Keratinocyte (primary cell): ENCODE measurements at regions not wholly inside any gene's neighbourhood (a gene's known extent, or its start where the extent isn't known, plus 50 kb on each side); places are given as distances from the start of the nearest gene placed in this dataset.

Experiments
- DNase-seq: peaks from one replicate; pipeline ENCODE4 v3.0.0-alpha.2; 2011; ENCODE audit warnings: low read depth, missing footprints, low spot score
- FAIRE-seq: peaks from 2 replicates; lab custom pipeline; 2011; peaks lifted over from hg19 to GRCh38; lab: Jason Lieb, UNC
- H2AFZ ChIP-seq: 2 replicates; pipeline ENCODE4 v1.6.0; 2012; ENCODE audit warnings: low read length, control low read depth, inconsistent platforms; ENCODE audit not compliant: control insufficient read depth
- H3K27ac ChIP-seq: 2 replicates; pipeline ENCODE4 v1.5.1; 2011; ENCODE audit warnings: low read length; ENCODE audit not compliant: control insufficient read depth, insufficient read depth
- H3K27me3 ChIP-seq: 3 replicates; pipeline ENCODE4 v1.6.0; 2011; ENCODE audit warnings: low read length; ENCODE audit not compliant: control insufficient read depth, insufficient read depth; ENCODE audit errors: extremely low read depth
- H3K36me3 ChIP-seq, 2 experiments: 2 replicates in 1 of 2; 3 replicates in 1 of 2; pipeline ENCODE4 v1.5.1; 2011; ENCODE audit warnings: low read length in 2 of 2, mild to moderate bottlenecking in 1 of 2; ENCODE audit not compliant: control insufficient read depth in 2 of 2, insufficient read depth in 2 of 2; ENCODE audit errors: extremely low read depth in 1 of 2
- H3K4me1 ChIP-seq: 3 replicates; pipeline ENCODE4 v1.5.1; 2011; ENCODE audit warnings: low read length; ENCODE audit not compliant: control insufficient read depth, insufficient read depth; ENCODE audit errors: extremely low read depth
- H3K4me2 ChIP-seq: 3 replicates; pipeline ENCODE4 v1.6.0; 2011; ENCODE audit warnings: low read depth, low read length; ENCODE audit not compliant: control insufficient read depth, insufficient read depth; ENCODE audit errors: extremely low read depth
- H3K4me3 ChIP-seq, 3 experiments: fragments of 200-600 bp in 1 of 3; sonication (generic) in 1 of 3; 2 replicates in 2 of 3; 3 replicates in 1 of 3; pipeline ENCODE4 v1.5.1; 2011 to 2016; ENCODE audit warnings: low read length in 3 of 3, mild to moderate bottlenecking in 3 of 3, control low read depth in 2 of 3, inconsistent platforms in 1 of 3, low read depth in 1 of 3, mixed read lengths in 1 of 3, mixed run types in 1 of 3, moderate library complexity in 1 of 3; ENCODE audit not compliant: control insufficient read depth in 2 of 3, insufficient read depth in 2 of 3; ENCODE audit errors: extremely low read depth in 1 of 3
- H3K79me2 ChIP-seq: 2 replicates; pipeline ENCODE4 v1.6.0; 2012; ENCODE audit warnings: low read length; ENCODE audit not compliant: control insufficient read depth, insufficient read depth
- H3K9ac ChIP-seq: 3 replicates; pipeline ENCODE4 v1.6.0; 2011; ENCODE audit warnings: low read length; ENCODE audit not compliant: control insufficient read depth, insufficient read depth; ENCODE audit errors: extremely low read depth
- H3K9me1 ChIP-seq: 3 replicates; pipeline ENCODE4 v1.6.0; 2011; ENCODE audit warnings: low read length; ENCODE audit not compliant: control insufficient read depth, insufficient read depth; ENCODE audit errors: extremely low read depth
- H3K9me3 ChIP-seq: 2 replicates; pipeline ENCODE4 v1.5.1; 2012; ENCODE audit warnings: low read depth, low read length; ENCODE audit not compliant: control insufficient read depth
- H4K20me1 ChIP-seq: 3 replicates; pipeline ENCODE4 v1.6.0; 2011; ENCODE audit warnings: low read length; ENCODE audit not compliant: control insufficient read depth, insufficient read depth; ENCODE audit errors: extremely low read depth
- EZH2 ChIP-seq: IDR thresholded peaks from one replicate; pipeline ENCODE4 v1.6.1; 2012; ENCODE audit warnings: inconsistent platforms, mild to moderate bottlenecking, low read length, moderate library complexity
- dilution Hi-C: fragments of 300-500 bp; cut with MboI; formaldehyde crosslinking; loops from one replicate; pipeline ENCODE4 v1.7.0; 2020; ENCODE audit warnings: low sequenced_read_pairs; ENCODE audit not compliant: extremely low pct_ligation_motif_present
- TF ChIP-seq, protein P1 (sequence below), 3 experiments: IDR thresholded peaks in 1 of 3; conservative IDR thresholded peaks in 1 of 3; optimal IDR thresholded peaks in 1 of 3; 2 replicates in 2 of 3; 3 replicates in 1 of 3; pipeline versions ENCODE3 to v1.5.1; 2011; ENCODE audit warnings: low read length in 3 of 3, mild to moderate bottlenecking in 3 of 3, moderate library complexity in 2 of 3, control low read depth in 1 of 3, inconsistent platforms in 1 of 3; ENCODE audit not compliant: insufficient read depth in 2 of 3; ENCODE audit errors: extremely low read depth in 1 of 3

DNA sequence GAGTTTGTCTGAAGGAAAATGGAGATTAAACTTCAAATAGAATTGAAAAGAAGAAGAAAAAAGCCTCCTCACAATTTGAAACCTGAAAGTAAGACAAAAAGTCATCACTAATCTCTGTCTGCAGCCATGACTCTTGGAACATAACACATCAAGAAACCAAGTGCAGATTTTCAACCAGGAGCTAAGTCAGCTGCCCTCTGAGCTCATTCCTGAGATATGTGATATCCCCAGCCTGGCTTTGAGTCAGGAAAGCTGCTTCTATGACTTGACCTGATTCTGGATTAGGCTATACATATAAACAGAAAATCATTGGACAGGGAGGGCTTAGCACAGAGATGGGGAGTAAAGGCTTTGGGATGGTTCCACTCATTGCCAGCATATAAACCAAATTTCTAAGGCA, 891.4 kb downstream of the TFAP2A start:
- peak; percentile 69 for FAIRE-seq
- Histone ChIP-seq H4K20me1 (no peaks in the 10 kb centered on the region), H3K27me3 (no peaks in the 10 kb centered on the region), H2AFZ (peak overlapping the region; percentile 26), H3K9ac (no peak overlapping the region), H3K36me3 (no peaks in the 10 kb centered on the region), H3K4me3 (no peak overlapping the region), H3K27ac (peak overlapping the region; percentile 48), H3K79me2 (no peaks in the 10 kb centered on the region), H3K9me1 (no peaks in the 10 kb centered on the region), H3K4me1 (peaks cover 51% of the 10 kb centered on the region), H3K9me3 (no peaks in the 10 kb centered on the region), H3K4me2 (no peak overlapping the region)
- no peak for TF ChIP-seq EZH2
- TF ChIP-seq, protein P1, sequence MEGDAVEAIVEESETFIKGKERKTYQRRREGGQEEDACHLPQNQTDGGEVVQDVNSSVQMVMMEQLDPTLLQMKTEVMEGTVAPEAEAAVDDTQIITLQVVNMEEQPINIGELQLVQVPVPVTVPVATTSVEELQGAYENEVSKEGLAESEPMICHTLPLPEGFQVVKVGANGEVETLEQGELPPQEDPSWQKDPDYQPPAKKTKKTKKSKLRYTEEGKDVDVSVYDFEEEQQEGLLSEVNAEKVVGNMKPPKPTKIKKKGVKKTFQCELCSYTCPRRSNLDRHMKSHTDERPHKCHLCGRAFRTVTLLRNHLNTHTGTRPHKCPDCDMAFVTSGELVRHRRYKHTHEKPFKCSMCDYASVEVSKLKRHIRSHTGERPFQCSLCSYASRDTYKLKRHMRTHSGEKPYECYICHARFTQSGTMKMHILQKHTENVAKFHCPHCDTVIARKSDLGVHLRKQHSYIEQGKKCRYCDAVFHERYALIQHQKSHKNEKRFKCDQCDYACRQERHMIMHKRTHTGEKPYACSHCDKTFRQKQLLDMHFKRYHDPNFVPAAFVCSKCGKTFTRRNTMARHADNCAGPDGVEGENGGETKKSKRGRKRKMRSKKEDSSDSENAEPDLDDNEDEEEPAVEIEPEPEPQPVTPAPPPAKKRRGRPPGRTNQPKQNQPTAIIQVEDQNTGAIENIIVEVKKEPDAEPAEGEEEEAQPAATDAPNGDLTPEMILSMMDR (optimal IDR thresholded peaks at IDR 0.05 in 1 of 3, IDR thresholded peaks at IDR 0.05 in 1 of 3, conservative IDR thresholded peaks at IDR 0.05 in 1 of 3; ENCODE audit: extremely low read depth in 1 of 3, insufficient read depth in 2 of 3, low read length in 3 of 3) = no peak
- dilution Hi-C loops = no loop called here
- DNase-seq = no peak

DNA sequence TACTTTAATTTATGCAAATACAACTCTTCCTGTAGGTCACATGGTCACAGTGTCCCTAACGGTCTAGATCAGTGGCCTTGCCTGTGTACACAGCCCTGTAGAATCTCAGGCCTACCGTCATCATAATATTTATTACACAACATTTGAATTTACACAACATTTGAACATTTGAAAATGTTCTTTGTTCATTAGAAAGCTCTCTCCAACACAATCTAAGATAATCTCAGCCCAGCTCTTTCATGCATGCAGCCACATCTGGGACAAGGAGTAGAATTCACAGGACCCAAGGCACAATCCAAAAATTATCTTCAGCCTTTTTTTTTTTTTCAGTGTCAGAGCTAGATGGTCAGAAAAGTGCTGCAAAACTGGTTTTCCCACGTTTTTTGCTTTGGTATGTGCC, 892.8 kb downstream of the TFAP2A start:
- no peak overlapping the region for H3K9ac ChIP-seq
- no peak overlapping the region for H2AFZ ChIP-seq
- H3K36me3 ChIP-seq = no peaks in the 10 kb centered on the region
- no peak for DNase-seq
- no peaks in the 10 kb centered on the region for H4K20me1 ChIP-seq
- peak overlapping the region; percentile 75 for H3K27ac ChIP-seq
- no peak for TF ChIP-seq EZH2
- TF ChIP-seq, protein P1 (optimal IDR thresholded peaks at IDR 0.05 in 1 of 3, IDR thresholded peaks at IDR 0.05 in 1 of 3, conservative IDR thresholded peaks at IDR 0.05 in 1 of 3; ENCODE audit: extremely low read depth in 1 of 3, insufficient read depth in 2 of 3, low read length in 3 of 3) = no peak
- H3K79me2 ChIP-seq = no peaks in the 10 kb centered on the region
- no peaks in the 10 kb centered on the region for H3K9me3 ChIP-seq
- no peak for FAIRE-seq
- no peaks in the 10 kb centered on the region for H3K9me1 ChIP-seq
- H3K4me2 ChIP-seq = no peak overlapping the region
- dilution Hi-C loops = no loop called here
- H3K4me3 ChIP-seq = no peak overlapping the region
- H3K27me3 ChIP-seq = no peaks in the 10 kb centered on the region
- H3K4me1 ChIP-seq = peaks cover 62% of the 10 kb centered on the region
